CD4-positive, alpha-beta T cell (primary cell): ENCODE measurements at regions not wholly inside any gene's neighbourhood (a gene's known extent, or its start where the extent isn't known, plus 50 kb on each side); places are given as distances from the start of the nearest gene placed in this dataset.

Source experiments
- ATAC-seq: fragments of 200-7000 bp; cut with Tn5 transposase; one replicate; pipeline ENCODE4 v1.10.0; 2022; ENCODE audit warnings: mild to moderate bottlenecking; ENCODE audit not compliant: poor library complexity
- CTCF ChIA-PET: fragments of 350-600 bp; sonication (Branson Sonifier 250); formaldehyde crosslinking; loops from one replicate; lab custom pipeline; 2021; ENCODE audit warnings: antibody characterized with exemption, inconsistent platforms; lab: Charles Lee
- POLR2A ChIA-PET: fragments of 350-600 bp; sonication (Branson Sonifier 250); formaldehyde crosslinking; loops from one replicate; lab custom pipeline; 2021; ENCODE audit warnings: antibody characterized with exemption, inconsistent platforms; lab: Charles Lee
- DNase-seq, 14 experiments: peaks; one replicate each; pipeline ENCODE4 v3.0.0-alpha.2; 2013 to 2020; ENCODE audit warnings: mixed read lengths in 2 of 14
- H3K27ac ChIP-seq, 2 donors: one replicate each; pipeline versions ENCODE4 v1.5.1 to v1.7.0; 2013; ENCODE audit warnings: low read length in 2 of 2, low read depth in 1 of 2, mild to moderate bottlenecking in 1 of 2
- H3K27me3 ChIP-seq, 2 experiments: 1 replicate in 1 of 2; 2 replicates in 1 of 2; pipeline versions ENCODE4 v1.6.1 to v1.7.0; 2013; ENCODE audit warnings: low read length in 2 of 2, control low read depth in 1 of 2, mild to moderate bottlenecking in 1 of 2, moderate library complexity in 1 of 2; ENCODE audit not compliant: insufficient read depth in 2 of 2, control insufficient read depth in 1 of 2
- H3K36me3 ChIP-seq: one replicate; pipeline ENCODE4 v1.6.1; 2013; ENCODE audit warnings: low read length, control low read depth; ENCODE audit not compliant: insufficient read depth
- H3K4me1 ChIP-seq: one replicate; pipeline ENCODE4 v1.6.1; 2013; ENCODE audit warnings: low read length, control low read depth; ENCODE audit not compliant: insufficient read depth
- H3K4me3 ChIP-seq: one replicate; pipeline ENCODE4 v1.5.1; 2013; ENCODE audit warnings: mild to moderate bottlenecking, low read length, moderate library complexity
- H3K9me3 ChIP-seq, 2 experiments: 1 replicate in 1 of 2; 2 replicates in 1 of 2; pipeline versions ENCODE4 v1.6.1 to v1.7.0; 2013; ENCODE audit warnings: low read length in 2 of 2, mild to moderate bottlenecking in 2 of 2, control low read depth in 1 of 2, moderate library complexity in 1 of 2; ENCODE audit not compliant: control insufficient read depth in 1 of 2, insufficient read depth in 1 of 2
- H3K27ac Mint-ChIP-seq: one replicate; pipeline ENCODE4 v1.8.0; 2020; ENCODE audit warnings: mixed read lengths
- H3K27me3 Mint-ChIP-seq: one replicate; pipeline ENCODE4 v1.8.0; 2021; ENCODE audit warnings: mixed read lengths
- H3K36me3 Mint-ChIP-seq: one replicate; pipeline ENCODE4 v1.8.0; 2021; ENCODE audit warnings: low read depth, mixed read lengths
- H3K4me1 Mint-ChIP-seq: one replicate; pipeline ENCODE4 v1.8.0; 2021; ENCODE audit warnings: low read depth, mixed read lengths
- H3K4me3 Mint-ChIP-seq: one replicate; pipeline ENCODE4 v1.8.0; 2020; ENCODE audit warnings: mild to moderate bottlenecking, mixed read lengths
- H3K9me3 Mint-ChIP-seq: one replicate; pipeline ENCODE4 v1.8.0; 2020; ENCODE audit warnings: mixed read lengths
- CTCF ChIP-seq: fragments of 200-600 bp; IDR thresholded peaks from one replicate; pipeline ENCODE4 v1.8.0; 2022; ENCODE audit warnings: antibody characterized with exemption, mild to moderate bottlenecking
- intact Hi-C, 2 experiments: fragments of 100-400 bp; cut with DNase I in 1 of 2; cut with micrococcal nuclease in 1 of 2; formaldehyde crosslinking; loops; one replicate each; pipeline versions ENCODE4 v1.15.1 to v1.9.0; 2023 to 2025; cut with DNase I, micrococcal nuclease

DNA sequence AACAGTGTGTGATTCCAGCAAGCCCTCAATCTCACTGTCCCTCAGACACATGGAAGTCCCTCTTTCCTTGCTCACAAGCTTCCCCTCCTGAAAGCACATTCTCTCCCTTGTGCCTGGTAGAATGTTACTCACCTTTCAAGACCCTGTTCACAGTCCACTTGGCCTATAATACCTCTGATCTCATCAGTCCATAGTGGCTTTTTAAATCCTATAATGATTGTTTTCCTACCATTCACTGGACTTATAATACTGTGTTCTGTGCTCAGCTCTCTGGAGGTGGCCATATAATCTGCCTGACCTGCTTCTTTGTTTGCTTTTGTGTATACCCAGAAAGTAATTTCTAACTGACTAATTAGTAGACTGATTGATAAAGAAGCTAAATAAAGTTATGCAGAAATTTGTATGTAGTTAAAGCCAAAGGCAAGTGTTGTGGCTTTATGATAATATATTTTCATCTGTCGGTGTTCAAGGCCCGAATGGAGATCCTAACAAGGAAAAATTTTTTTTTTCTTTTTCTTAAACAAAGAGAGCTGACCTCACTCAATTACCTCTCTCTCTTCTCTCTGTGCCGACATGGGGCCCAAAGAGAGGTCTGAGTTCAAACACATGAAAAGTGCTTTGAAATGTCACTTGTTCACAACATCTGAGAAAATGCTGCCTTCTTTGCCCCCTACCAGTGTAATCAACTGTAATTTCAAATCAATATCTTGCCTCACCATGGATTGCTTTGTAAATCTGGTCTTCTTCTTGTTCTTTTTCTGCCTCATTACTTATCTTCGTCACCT, 1033.0 kb upstream of the PIK3C3 start:
- DNase-seq, result no peak
- Mint-ChIP-seq H3K27me3 (no peaks in the 10 kb centered on the region), H3K4me3 (no peak overlapping the region), H3K9me3 (peaks cover 7% of the 10 kb centered on the region), H3K36me3 (no peaks in the 10 kb centered on the region), H3K27ac (no peak overlapping the region), H3K4me1 (no peaks in the 10 kb centered on the region)
- H3K27me3 ChIP-seq, result no peaks in the 10 kb centered on the region
- no peaks in the 10 kb centered on the region for H3K36me3 ChIP-seq
- no peak for ATAC-seq
- ChIA-PET CTCF (no interaction called here), POLR2A (no interaction called here)
- intact Hi-C loops, result no loop called here
- no peak overlapping the region for H3K27ac ChIP-seq
- H3K4me3 ChIP-seq, result no peak overlapping the region
- TF ChIP-seq CTCF, result no peak
- H3K9me3 ChIP-seq, result no peaks in the 10 kb centered on the region
- no peaks in the 10 kb centered on the region for H3K4me1 ChIP-seq

GRCh38 chr18:40917056-40917455, 1038.0 kb upstream of the PIK3C3 start:
- no peaks in the 10 kb centered on the region for H3K4me1 ChIP-seq
- Mint-ChIP-seq H3K36me3 (no peaks in the 10 kb centered on the region), H3K9me3 (peaks cover 7% of the 10 kb centered on the region), H3K4me1 (no peaks in the 10 kb centered on the region), H3K27me3 (no peaks in the 10 kb centered on the region), H3K4me3 (no peak overlapping the region), H3K27ac (no peak overlapping the region)
- intact Hi-C loops, result no loop called here
- ChIA-PET CTCF (no interaction called here), POLR2A (no interaction called here)
- ATAC-seq (no peak), DNase-seq (no peak)
- TF ChIP-seq CTCF, result no peak
- no peaks in the 10 kb centered on the region for H3K27me3 ChIP-seq
- H3K4me3 ChIP-seq, result no peak overlapping the region
- no peaks in the 10 kb centered on the region for H3K9me3 ChIP-seq
- H3K36me3 ChIP-seq, result no peaks in the 10 kb centered on the region
- H3K27ac ChIP-seq, result no peak overlapping the region

GRCh38 chr18:40915724-40916123, 1039.3 kb upstream of the PIK3C3 start:
- no peak for DNase-seq
- no peak for ATAC-seq
- Histone ChIP-seq H3K4me1 (no peaks in the 10 kb centered on the region), H3K4me3 (no peak overlapping the region), H3K27ac (no peak overlapping the region), H3K27me3 (no peaks in the 10 kb centered on the region), H3K9me3 (no peaks in the 10 kb centered on the region), H3K36me3 (no peaks in the 10 kb centered on the region)
- H3K27ac Mint-ChIP-seq, result no peak overlapping the region
- H3K4me3 Mint-ChIP-seq, result no peak overlapping the region
- no peaks in the 10 kb centered on the region for H3K27me3 Mint-ChIP-seq
- ChIA-PET CTCF (no interaction called here), POLR2A (no interaction called here)
- intact Hi-C loops, result no loop called here
- no peaks in the 10 kb centered on the region for H3K36me3 Mint-ChIP-seq
- no peak for TF ChIP-seq CTCF
- H3K9me3 Mint-ChIP-seq, result peaks cover 4% of the 10 kb centered on the region
- H3K4me1 Mint-ChIP-seq, result no peaks in the 10 kb centered on the region
